ENCODE measurements at regions not wholly inside any gene's neighbourhood (a gene's known extent, or its start where the extent isn't known, plus 50 kb on each side); places are given as distances from the start of the nearest gene placed in this dataset.

GRCh38 chr1:117689997-117690625, 84.3 kb downstream of the TENT5C start:
- TF ChIP-seq SMC3 (conservative IDR thresholded peaks at IDR 0.05; ENCODE audit: poor library complexity) (no peak), CTCF (IDR thresholded peaks at IDR 0.05; ENCODE audit: poor library complexity, severe bottlenecking) (no peak), POLR2AphosphoS5 (IDR thresholded peaks at IDR 0.05) (no peak), EZH2 (IDR thresholded peaks at IDR 0.05; ENCODE audit: borderline replicate concordance, insufficient read depth, low read length, poor library complexity, severe bottlenecking) (no peak), EP300 (conservative IDR thresholded peaks at IDR 0.05; ENCODE audit: poor library complexity, severe bottlenecking) (no peak)
